Mesenchymal stem cell (in vitro differentiated cells and primary cell): ENCODE measurements at regions not wholly inside any gene's neighbourhood (a gene's known extent, or its start where the extent isn't known, plus 50 kb on each side); places are given as distances from the start of the nearest gene placed in this dataset.
"Not testable (repeated sequence)": the region's sequence is repeated elsewhere in the genome, so short reads cannot be mapped to it uniquely, and the experiment has no call there.

ENCODE experiments used
- DNase-seq: peaks from one replicate; pipeline ENCODE4 v3.0.0-alpha.2; 2013
- H2AFZ ChIP-seq: one replicate; pipeline ENCODE4 v1.6.1; 2013; ENCODE audit warnings: low read depth, mild to moderate bottlenecking, control low read depth, inconsistent platforms, low read length, moderate library complexity
- H2AK5ac ChIP-seq: 2 replicates; pipeline ENCODE4 v1.6.1; 2013; ENCODE audit warnings: low read length, moderate library complexity, mild to moderate bottlenecking, inconsistent platforms; ENCODE audit not compliant: severe bottlenecking
- H2BK120ac ChIP-seq: one replicate; pipeline ENCODE4 v1.6.1; 2013; ENCODE audit warnings: low read depth, mild to moderate bottlenecking, inconsistent platforms, low read length, moderate library complexity
- H2BK12ac ChIP-seq, 2 experiments: one replicate each; pipeline ENCODE4 v1.6.1; 2013; ENCODE audit warnings: inconsistent platforms in 2 of 2, low read length in 2 of 2, mild to moderate bottlenecking in 2 of 2, moderate library complexity in 2 of 2, control low read depth in 1 of 2
- H2BK15ac ChIP-seq: one replicate; pipeline ENCODE4 v1.6.1; 2013; ENCODE audit warnings: mild to moderate bottlenecking, low read depth, inconsistent platforms; ENCODE audit not compliant: poor library complexity, severe bottlenecking
- H2BK5ac ChIP-seq: 2 replicates; pipeline ENCODE4 v1.6.1; 2013; ENCODE audit warnings: low read depth, mild to moderate bottlenecking, low read length, control low read depth, inconsistent platforms; ENCODE audit not compliant: poor library complexity, severe bottlenecking
- H3K14ac ChIP-seq, 2 experiments: one replicate each; pipeline ENCODE4 v1.6.1; 2013; ENCODE audit warnings: inconsistent platforms in 2 of 2, low read length in 2 of 2, control low read depth in 1 of 2, mild to moderate bottlenecking in 1 of 2, moderate library complexity in 1 of 2
- H3K18ac ChIP-seq, 2 experiments: one replicate each; pipeline ENCODE4 v1.6.1; 2013; ENCODE audit warnings: inconsistent platforms in 2 of 2, low read length in 2 of 2, control low read depth in 1 of 2, low read depth in 1 of 2, mild to moderate bottlenecking in 1 of 2
- H3K23ac ChIP-seq, 2 experiments: one replicate each; pipeline ENCODE4 v1.6.1; 2013; ENCODE audit warnings: inconsistent platforms in 2 of 2, low read length in 2 of 2, mild to moderate bottlenecking in 2 of 2, moderate library complexity in 2 of 2, control low read depth in 1 of 2
- H3K27ac ChIP-seq: 2 replicates; pipeline ENCODE4 v1.5.1; 2013; ENCODE audit warnings: mild to moderate bottlenecking, moderate library complexity, low read length, control low read depth, inconsistent platforms; ENCODE audit not compliant: poor library complexity, severe bottlenecking
- H3K27me3 ChIP-seq, 2 experiments: 2 replicates each; pipeline versions ENCODE4 v1.6.1 to v1.7.0; 2013; ENCODE audit warnings: low read length in 2 of 2, mild to moderate bottlenecking in 2 of 2, moderate library complexity in 2 of 2, control low read depth in 1 of 2, inconsistent platforms in 1 of 2; ENCODE audit not compliant: control insufficient read depth in 1 of 2, insufficient read depth in 1 of 2
- H3K36me3 ChIP-seq, 2 experiments: 2 replicates each; pipeline versions ENCODE4 v1.6.1 to v1.7.0; 2013; ENCODE audit warnings: low read length in 2 of 2, control low read depth in 1 of 2, inconsistent platforms in 1 of 2, low read depth in 1 of 2, mild to moderate bottlenecking in 1 of 2; ENCODE audit not compliant: insufficient read depth in 2 of 2, control insufficient read depth in 1 of 2
- H3K4ac ChIP-seq, 2 experiments: one replicate each; pipeline ENCODE4 v1.6.1; 2013; ENCODE audit warnings: inconsistent platforms in 2 of 2, low read length in 2 of 2, mild to moderate bottlenecking in 2 of 2, moderate library complexity in 2 of 2, control low read depth in 1 of 2, low read depth in 1 of 2
- H3K4me1 ChIP-seq: 2 replicates; pipeline ENCODE4 v1.6.1; 2013; ENCODE audit warnings: low read depth, low read length, control low read depth; ENCODE audit not compliant: control insufficient read depth, insufficient read depth
- H3K4me2 ChIP-seq: 2 replicates; pipeline ENCODE4 v1.6.1; 2013; ENCODE audit warnings: low read length, mild to moderate bottlenecking, inconsistent platforms; ENCODE audit not compliant: poor library complexity, severe bottlenecking
- H3K4me3 ChIP-seq, 2 experiments: 2 replicates each; pipeline versions ENCODE4 v1.5.1 to v1.7.0; 2013; ENCODE audit warnings: low read length in 2 of 2, mild to moderate bottlenecking in 2 of 2, control low read depth in 1 of 2, low read depth in 1 of 2; ENCODE audit not compliant: insufficient read depth in 1 of 2
- H3K79me1 ChIP-seq: replicated peaks from 2 replicates; pipeline ENCODE4 v1.6.1; 2013; ENCODE audit warnings: mild to moderate bottlenecking, control low read depth, low read length, inconsistent platforms; ENCODE audit not compliant: poor library complexity, severe bottlenecking
- H3K9ac ChIP-seq: 2 replicates; pipeline ENCODE4 v1.7.0; 2013; ENCODE audit warnings: mild to moderate bottlenecking, low read length, moderate library complexity
- H3K9me3 ChIP-seq: 2 replicates; pipeline ENCODE4 v1.7.0; 2013; ENCODE audit warnings: mild to moderate bottlenecking, low read length; ENCODE audit not compliant: control insufficient read depth
- H4K8ac ChIP-seq: one replicate; pipeline ENCODE4 v1.6.1; 2013; ENCODE audit warnings: inconsistent platforms, mild to moderate bottlenecking, low read length, moderate library complexity
- H4K91ac ChIP-seq: one replicate; pipeline ENCODE4 v1.6.1; 2013; ENCODE audit warnings: mild to moderate bottlenecking, low read length, inconsistent platforms
- WGBS: methylation state at CpG from one replicate; pipeline ENCODE4 v1.1.7; 2013; ENCODE audit warnings: mixed read lengths; 5-methylcytosine and 5-hydroxymethylcytosine counted together

DNA sequence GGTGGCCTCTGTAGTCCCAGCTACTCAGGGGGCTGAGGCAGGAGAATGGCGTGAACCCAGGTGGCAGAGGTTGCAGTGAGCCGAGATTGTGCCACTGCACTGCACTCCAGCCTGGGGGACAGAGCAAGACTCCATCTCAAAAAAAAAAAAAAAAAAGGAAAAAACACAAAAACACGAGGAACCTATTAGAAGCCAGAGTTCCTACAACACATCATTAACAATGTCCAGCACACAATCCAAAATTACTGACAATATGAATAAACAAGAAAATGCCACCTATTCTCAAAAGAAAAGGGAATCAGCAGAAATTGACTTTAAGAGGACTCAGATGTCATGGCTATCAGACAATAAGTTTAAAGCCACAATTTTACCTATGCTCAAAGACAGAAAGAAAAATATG lies 57.3 kb upstream of the HS3ST3A1 start:
- H2BK5ac ChIP-seq, H3K23ac ChIP-seq, H2BK12ac ChIP-seq, H3K27me3 ChIP-seq, H2BK15ac ChIP-seq, H3K9ac ChIP-seq, H3K4me3 ChIP-seq, H3K4ac ChIP-seq, H4K91ac ChIP-seq, H3K18ac ChIP-seq, H4K8ac ChIP-seq, H3K36me3 ChIP-seq, H3K14ac ChIP-seq, DNase-seq, H3K4me1 ChIP-seq, H2BK120ac ChIP-seq, H3K79me1 ChIP-seq, H3K27ac ChIP-seq, H2AFZ ChIP-seq, H3K9me3 ChIP-seq, H3K4me2 ChIP-seq, H2AK5ac ChIP-seq: not testable (repeated sequence)
- 84% methylated on average over 3 of the region's 3 CpGs for WGBS

DNA sequence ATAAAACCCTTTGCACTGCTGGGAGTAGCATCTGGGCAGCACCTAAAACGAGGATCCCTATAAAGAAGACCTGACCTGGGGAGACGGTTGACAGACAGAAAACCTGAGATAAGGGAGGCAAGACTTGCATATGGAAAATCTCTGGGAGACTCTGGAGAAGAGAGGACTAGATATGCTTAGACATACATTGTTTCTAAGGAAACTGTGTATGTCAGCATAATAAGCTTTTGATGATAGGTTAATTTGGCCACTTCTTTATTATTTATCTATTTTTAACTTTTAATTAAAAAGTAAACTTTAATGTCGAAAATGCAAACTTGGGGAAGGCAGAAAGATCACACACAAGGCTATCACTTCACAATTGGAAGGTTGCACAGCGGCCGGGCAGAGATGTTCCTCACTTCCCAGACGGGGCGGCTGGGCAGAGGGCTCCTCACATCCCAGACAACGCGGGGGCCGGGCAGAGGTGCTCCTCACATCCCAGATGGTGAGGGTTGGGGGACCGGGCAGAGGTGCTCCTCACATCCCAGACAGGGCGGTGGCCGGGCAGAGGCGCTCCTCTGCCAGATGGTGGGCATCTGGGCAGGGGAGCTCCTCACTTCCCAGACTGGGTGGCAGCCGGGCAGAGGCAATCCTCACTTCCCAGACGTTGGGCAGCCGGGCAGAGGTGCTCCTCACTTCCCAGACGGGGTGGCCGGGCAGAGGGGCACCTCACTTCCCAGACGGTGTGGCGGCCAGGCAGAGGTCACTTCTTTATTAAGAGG lies 64.3 kb upstream of the HS3ST3A1 start:
- H3K4me1 ChIP-seq = no peaks in the 10 kb centered on the region
- no peak overlapping the region for H3K18ac ChIP-seq
- H2BK120ac ChIP-seq = no peak overlapping the region
- H2AK5ac ChIP-seq = no peak overlapping the region
- H3K4me2 ChIP-seq = no peak overlapping the region
- H4K8ac ChIP-seq = no peak overlapping the region
- peaks cover 50% of the 10 kb centered on the region for H3K9me3 ChIP-seq
- H3K36me3 ChIP-seq = no peaks in the 10 kb centered on the region
- H3K4ac ChIP-seq = no peak overlapping the region
- no peaks in the 10 kb centered on the region for H3K27me3 ChIP-seq
- no peak overlapping the region for H2BK12ac ChIP-seq
- no peaks in the 10 kb centered on the region for H3K79me1 ChIP-seq
- H3K9ac ChIP-seq = no peak overlapping the region
- no peak overlapping the region for H3K27ac ChIP-seq
- H3K4me3 ChIP-seq = no peak overlapping the region
- H2AFZ ChIP-seq = no peak overlapping the region
- no peak overlapping the region for H2BK5ac ChIP-seq
- no peak overlapping the region for H4K91ac ChIP-seq
- H3K14ac ChIP-seq = no peak overlapping the region
- no peak overlapping the region for H3K23ac ChIP-seq
- DNase-seq = no peak
- no peak overlapping the region for H2BK15ac ChIP-seq
- WGBS = 94% methylated on average over 21 of the region's 21 CpGs

DNA sequence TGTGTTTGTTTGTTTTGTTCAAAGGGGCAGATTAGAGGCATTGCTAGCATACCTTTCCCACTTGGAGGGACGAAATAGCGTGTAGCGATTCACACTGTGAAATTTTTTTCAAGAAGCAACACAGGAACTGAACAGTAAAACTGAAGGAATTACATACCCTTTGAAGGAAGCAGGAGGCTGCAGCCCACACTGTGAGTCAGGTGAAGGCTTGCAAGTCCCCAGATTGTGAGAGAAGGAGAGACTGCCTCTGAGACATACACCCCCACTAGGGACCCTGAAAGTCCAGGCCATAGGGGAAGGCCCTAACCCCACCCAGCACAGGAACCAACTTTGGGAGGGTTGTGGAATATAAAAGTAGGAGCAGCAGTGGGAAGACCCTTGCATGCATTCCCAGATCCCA lies 69.6 kb upstream of the HS3ST3A1 start:
- 50% methylated on average over 1 of the region's 3 CpGs for WGBS
- H3K9ac ChIP-seq = no peak overlapping the region
- H2BK15ac ChIP-seq = no peak overlapping the region
- H3K18ac ChIP-seq = no peak overlapping the region
- peaks cover 3% of the 10 kb centered on the region for H3K4me1 ChIP-seq
- H3K27me3 ChIP-seq = no peaks in the 10 kb centered on the region
- no peak overlapping the region for H3K14ac ChIP-seq
- H2BK120ac ChIP-seq = no peak overlapping the region
- no peak overlapping the region for H4K8ac ChIP-seq
- no peak overlapping the region for H3K4me2 ChIP-seq
- H4K91ac ChIP-seq = no peak overlapping the region
- no peak overlapping the region for H2BK12ac ChIP-seq
- no peak for DNase-seq
- no peak overlapping the region for H3K4ac ChIP-seq
- H3K27ac ChIP-seq = no peak overlapping the region
- H3K23ac ChIP-seq = no peak overlapping the region
- no peaks in the 10 kb centered on the region for H3K36me3 ChIP-seq
- H3K4me3 ChIP-seq = no peak overlapping the region
- H2AFZ ChIP-seq = no peak overlapping the region
- H3K79me1 ChIP-seq = no peaks in the 10 kb centered on the region
- peaks cover 54% of the 10 kb centered on the region for H3K9me3 ChIP-seq
- H2BK5ac ChIP-seq = no peak overlapping the region
- H2AK5ac ChIP-seq = no peak overlapping the region

DNA sequence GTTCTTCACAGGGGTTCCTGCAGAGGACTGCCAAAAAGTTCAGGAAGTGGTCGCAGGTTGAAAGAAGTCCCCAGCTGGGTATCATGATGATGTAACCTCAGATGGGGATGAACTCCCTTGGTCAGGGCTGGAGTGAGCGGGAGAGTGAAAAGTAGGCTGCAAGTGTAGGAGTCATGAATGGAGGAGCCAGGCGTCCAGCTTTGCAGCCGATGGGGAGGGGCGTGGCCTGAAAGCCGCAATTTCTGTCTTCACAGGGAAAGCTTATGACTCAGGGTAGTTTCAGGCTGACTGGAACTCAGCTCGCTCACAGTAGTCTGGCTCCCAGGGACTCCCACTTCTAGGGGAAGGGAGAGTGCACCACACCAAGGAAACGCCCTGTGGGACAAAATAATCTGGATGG lies 70.0 kb upstream of the HS3ST3A1 start:
- Histone ChIP-seq H2BK5ac (no peak overlapping the region), H2AK5ac (no peak overlapping the region), H3K4me3 (no peak overlapping the region), H3K4me2 (no peak overlapping the region), H2BK120ac (no peak overlapping the region), H3K23ac (no peak overlapping the region), H2BK12ac (no peak overlapping the region), H4K8ac (peak overlapping the region; percentile 55), H3K9ac (no peak overlapping the region), H3K27me3 (no peaks in the 10 kb centered on the region), H3K18ac (no peak overlapping the region), H4K91ac (no peak overlapping the region), H3K27ac (no peak overlapping the region), H3K9me3 (peaks cover 54% of the 10 kb centered on the region), H2AFZ (no peak overlapping the region), H2BK15ac (no peak overlapping the region), H3K4me1 (peaks cover 3% of the 10 kb centered on the region), H3K79me1 (no peaks in the 10 kb centered on the region), H3K4ac (no peak overlapping the region), H3K36me3 (no peaks in the 10 kb centered on the region), H3K14ac (no peak overlapping the region)
- WGBS = 74% methylated on average over 8 of the region's 8 CpGs
- peak; percentile 41 for DNase-seq
